NT2/D1 (cell line): ENCODE measurements at regions not wholly inside any gene's neighbourhood (a gene's known extent, or its start where the extent isn't known, plus 50 kb on each side); places are given as distances from the start of the nearest gene placed in this dataset.

Experiments used
- DNase-seq: peaks from one replicate; pipeline ENCODE4 v3.0.0-alpha.2; 2011; ENCODE audit warnings: low read depth, low spot score
- H3K27me3 ChIP-seq: 2 replicates; pipeline ENCODE4 v1.6.0; 2011; ENCODE audit warnings: mild to moderate bottlenecking; ENCODE audit not compliant: insufficient read length, insufficient read depth
- H3K36me3 ChIP-seq: 2 replicates; pipeline ENCODE4 v1.6.1; 2011; ENCODE audit warnings: mild to moderate bottlenecking, low read length, mixed read lengths; ENCODE audit not compliant: insufficient read depth, insufficient read length
- H3K4me1 ChIP-seq: 2 replicates; pipeline ENCODE4 v1.5.1; 2011; ENCODE audit not compliant: insufficient read depth, insufficient read length
- H3K4me3 ChIP-seq: 2 replicates; pipeline ENCODE4 v1.5.1; 2011; ENCODE audit warnings: low read depth; ENCODE audit not compliant: insufficient read length
- H3K9ac ChIP-seq: 2 replicates; pipeline ENCODE4 v1.6.0; 2011; ENCODE audit warnings: low read depth; ENCODE audit not compliant: insufficient read length
- H3K9me3 ChIP-seq: 2 replicates; pipeline ENCODE4 v1.5.1; 2011; ENCODE audit warnings: mild to moderate bottlenecking, low read length; ENCODE audit not compliant: insufficient read depth
- SUZ12 ChIP-seq: IDR thresholded peaks from 2 replicates; pipeline ENCODE4 v1.6.1; 2011; ENCODE audit not compliant: insufficient read length, insufficient read depth; ENCODE audit errors: extremely low read depth
- YY1 ChIP-seq: IDR thresholded peaks from 2 replicates; pipeline ENCODE4 v1.6.1; 2011; ENCODE audit not compliant: insufficient read length, insufficient read depth
- ZNF274 ChIP-seq: IDR thresholded peaks from 2 replicates; pipeline ENCODE4 v1.6.1; 2011; ENCODE audit warnings: mild to moderate bottlenecking, low read depth, low read length

- Histone ChIP-seq H3K9ac (no peak overlapping the region), H3K9me3 (peaks cover 4% of the 10 kb centered on the region; the same call in 1 of the 2 replicates), H3K36me3 (no peaks in the 10 kb centered on the region), H3K27me3 (no peaks in the 10 kb centered on the region), H3K4me1 (no peaks in the 10 kb centered on the region), H3K4me3 (no peak overlapping the region)
- TF ChIP-seq YY1, result no peak
- no peak for TF ChIP-seq SUZ12
- no peak for TF ChIP-seq ZNF274
- DNase-seq, result no peak
Observed at GRCh38 chr1:195748969-195749368, 859.3 kb downstream of the KCNT2 start.

GRCh38 chr1:195745189-195746010, 862.8 kb downstream of the KCNT2 start:
- H3K9me3 ChIP-seq, result peaks cover 20% of the 10 kb centered on the region
- DNase-seq, result no peak
- H3K9ac ChIP-seq, result no peak overlapping the region
- no peak overlapping the region for H3K4me3 ChIP-seq
- no peaks in the 10 kb centered on the region for H3K27me3 ChIP-seq
- no peaks in the 10 kb centered on the region for H3K36me3 ChIP-seq
- TF ChIP-seq SUZ12 (no peak), ZNF274 (no peak), YY1 (no peak)
- no peaks in the 10 kb centered on the region for H3K4me1 ChIP-seq

- DNase-seq, result no peak
- Histone ChIP-seq H3K27me3 (no peaks in the 10 kb centered on the region), H3K9me3 (peaks cover 20% of the 10 kb centered on the region), H3K9ac (no peak overlapping the region), H3K4me3 (no peak overlapping the region), H3K4me1 (no peaks in the 10 kb centered on the region), H3K36me3 (no peaks in the 10 kb centered on the region)
- no peak for TF ChIP-seq YY1
- no peak for TF ChIP-seq SUZ12
- no peak for TF ChIP-seq ZNF274
Observed at GRCh38 chr1:195744256-195744655, 864.0 kb downstream of the KCNT2 start.

- Histone ChIP-seq H3K27me3 (no peaks in the 10 kb centered on the region), H3K9me3 (peaks cover 20% of the 10 kb centered on the region), H3K4me3 (no peak overlapping the region), H3K36me3 (no peaks in the 10 kb centered on the region), H3K9ac (no peak overlapping the region), H3K4me1 (no peaks in the 10 kb centered on the region)
- no peak for DNase-seq
- TF ChIP-seq YY1, result no peak
- no peak for TF ChIP-seq SUZ12
- no peak for TF ChIP-seq ZNF274
Observed at GRCh38 chr1:195740862-195741261, 867.4 kb downstream of the KCNT2 start.

- Histone ChIP-seq H3K9me3 (peaks cover 17% of the 10 kb centered on the region), H3K27me3 (no peaks in the 10 kb centered on the region), H3K4me3 (no peak overlapping the region), H3K36me3 (no peaks in the 10 kb centered on the region), H3K4me1 (no peaks in the 10 kb centered on the region), H3K9ac (no peak overlapping the region)
- TF ChIP-seq YY1, result no peak
- TF ChIP-seq SUZ12, result no peak
- no peak for TF ChIP-seq ZNF274
- DNase-seq, result no peak
Observed at GRCh38 chr1:195738966-195739650, 869.1 kb downstream of the KCNT2 start.

- Histone ChIP-seq H3K9me3 (no peaks in the 10 kb centered on the region), H3K4me3 (no peak overlapping the region), H3K9ac (no peak overlapping the region), H3K27me3 (no peaks in the 10 kb centered on the region), H3K4me1 (no peaks in the 10 kb centered on the region), H3K36me3 (no peaks in the 10 kb centered on the region)
- DNase-seq, result no peak
- TF ChIP-seq SUZ12 (no peak), YY1 (no peak), ZNF274 (no peak)
Observed at GRCh38 chr1:195735140-195735539, 873.1 kb downstream of the KCNT2 start.

GRCh38 chr1:195733826-195734225, 874.4 kb downstream of the KCNT2 start:
- Histone ChIP-seq H3K9me3 (no peaks in the 10 kb centered on the region), H3K4me1 (no peaks in the 10 kb centered on the region), H3K27me3 (no peaks in the 10 kb centered on the region), H3K4me3 (no peak overlapping the region), H3K36me3 (no peaks in the 10 kb centered on the region), H3K9ac (no peak overlapping the region)
- DNase-seq, result peak; percentile 36
- TF ChIP-seq YY1, result no peak
- TF ChIP-seq SUZ12, result no peak
- TF ChIP-seq ZNF274, result no peak
